ENCODE measurements at regions not wholly inside any gene's neighbourhood (a gene's known extent, or its start where the extent isn't known, plus 50 kb on each side); places are given as distances from the start of the nearest gene placed in this dataset.

DNA sequence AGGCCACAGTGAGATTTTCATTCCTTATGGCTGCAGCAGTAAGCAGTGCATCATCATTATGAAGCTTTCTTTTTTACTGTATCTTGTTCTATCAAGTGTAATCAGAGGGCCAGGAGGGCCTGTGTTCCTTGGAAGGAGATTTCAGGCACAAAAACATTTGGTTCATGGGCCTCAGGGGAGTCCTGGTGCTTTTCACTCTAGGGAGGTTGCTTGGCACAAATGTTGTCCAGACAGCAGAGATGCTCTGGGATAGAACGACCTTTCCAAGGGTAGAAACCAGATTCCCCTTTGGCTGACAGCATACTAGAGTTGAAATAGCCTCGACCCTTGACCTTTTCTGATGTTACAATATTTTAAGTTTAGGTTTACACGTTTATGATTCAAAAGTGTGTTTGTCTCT, 95.3 kb upstream of the CLSTN2 start:
- DNase-seq (ENCODE audit: low read depth in 1 of 2, low spot score in 1 of 2): no peak
- Histone ChIP-seq H3K27me3 (ENCODE audit: insufficient read depth, poor library complexity, severe bottlenecking) (no peaks in the 10 kb centered on the region), H3K27ac (replicated peaks) (no peak overlapping the region), H3K4me3 (replicated peaks; ENCODE audit: insufficient read depth, low read length) (no peak overlapping the region)
- TF ChIP-seq POLR2AphosphoS5 (IDR thresholded peaks at IDR 0.05; ENCODE audit: low read depth) (no peak), GABPA (IDR thresholded peaks at IDR 0.05; ENCODE audit: low read depth) (no peak), SPI1 (IDR thresholded peaks at IDR 0.05; ENCODE audit: borderline replicate concordance, low read depth) (no peak)
- TF ChIP-seq, protein P1, sequence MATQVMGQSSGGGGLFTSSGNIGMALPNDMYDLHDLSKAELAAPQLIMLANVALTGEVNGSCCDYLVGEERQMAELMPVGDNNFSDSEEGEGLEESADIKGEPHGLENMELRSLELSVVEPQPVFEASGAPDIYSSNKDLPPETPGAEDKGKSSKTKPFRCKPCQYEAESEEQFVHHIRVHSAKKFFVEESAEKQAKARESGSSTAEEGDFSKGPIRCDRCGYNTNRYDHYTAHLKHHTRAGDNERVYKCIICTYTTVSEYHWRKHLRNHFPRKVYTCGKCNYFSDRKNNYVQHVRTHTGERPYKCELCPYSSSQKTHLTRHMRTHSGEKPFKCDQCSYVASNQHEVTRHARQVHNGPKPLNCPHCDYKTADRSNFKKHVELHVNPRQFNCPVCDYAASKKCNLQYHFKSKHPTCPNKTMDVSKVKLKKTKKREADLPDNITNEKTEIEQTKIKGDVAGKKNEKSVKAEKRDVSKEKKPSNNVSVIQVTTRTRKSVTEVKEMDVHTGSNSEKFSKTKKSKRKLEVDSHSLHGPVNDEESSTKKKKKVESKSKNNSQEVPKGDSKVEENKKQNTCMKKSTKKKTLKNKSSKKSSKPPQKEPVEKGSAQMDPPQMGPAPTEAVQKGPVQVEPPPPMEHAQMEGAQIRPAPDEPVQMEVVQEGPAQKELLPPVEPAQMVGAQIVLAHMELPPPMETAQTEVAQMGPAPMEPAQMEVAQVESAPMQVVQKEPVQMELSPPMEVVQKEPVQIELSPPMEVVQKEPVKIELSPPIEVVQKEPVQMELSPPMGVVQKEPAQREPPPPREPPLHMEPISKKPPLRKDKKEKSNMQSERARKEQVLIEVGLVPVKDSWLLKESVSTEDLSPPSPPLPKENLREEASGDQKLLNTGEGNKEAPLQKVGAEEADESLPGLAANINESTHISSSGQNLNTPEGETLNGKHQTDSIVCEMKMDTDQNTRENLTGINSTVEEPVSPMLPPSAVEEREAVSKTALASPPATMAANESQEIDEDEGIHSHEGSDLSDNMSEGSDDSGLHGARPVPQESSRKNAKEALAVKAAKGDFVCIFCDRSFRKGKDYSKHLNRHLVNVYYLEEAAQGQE (IDR thresholded peaks at IDR 0.05; ENCODE audit: insufficient replicate concordance, low read depth): no peak
- TF ChIP-seq, protein P2, sequence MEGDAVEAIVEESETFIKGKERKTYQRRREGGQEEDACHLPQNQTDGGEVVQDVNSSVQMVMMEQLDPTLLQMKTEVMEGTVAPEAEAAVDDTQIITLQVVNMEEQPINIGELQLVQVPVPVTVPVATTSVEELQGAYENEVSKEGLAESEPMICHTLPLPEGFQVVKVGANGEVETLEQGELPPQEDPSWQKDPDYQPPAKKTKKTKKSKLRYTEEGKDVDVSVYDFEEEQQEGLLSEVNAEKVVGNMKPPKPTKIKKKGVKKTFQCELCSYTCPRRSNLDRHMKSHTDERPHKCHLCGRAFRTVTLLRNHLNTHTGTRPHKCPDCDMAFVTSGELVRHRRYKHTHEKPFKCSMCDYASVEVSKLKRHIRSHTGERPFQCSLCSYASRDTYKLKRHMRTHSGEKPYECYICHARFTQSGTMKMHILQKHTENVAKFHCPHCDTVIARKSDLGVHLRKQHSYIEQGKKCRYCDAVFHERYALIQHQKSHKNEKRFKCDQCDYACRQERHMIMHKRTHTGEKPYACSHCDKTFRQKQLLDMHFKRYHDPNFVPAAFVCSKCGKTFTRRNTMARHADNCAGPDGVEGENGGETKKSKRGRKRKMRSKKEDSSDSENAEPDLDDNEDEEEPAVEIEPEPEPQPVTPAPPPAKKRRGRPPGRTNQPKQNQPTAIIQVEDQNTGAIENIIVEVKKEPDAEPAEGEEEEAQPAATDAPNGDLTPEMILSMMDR (IDR thresholded peaks at IDR 0.05; ENCODE audit: insufficient read depth, low read length): no peak

DNA sequence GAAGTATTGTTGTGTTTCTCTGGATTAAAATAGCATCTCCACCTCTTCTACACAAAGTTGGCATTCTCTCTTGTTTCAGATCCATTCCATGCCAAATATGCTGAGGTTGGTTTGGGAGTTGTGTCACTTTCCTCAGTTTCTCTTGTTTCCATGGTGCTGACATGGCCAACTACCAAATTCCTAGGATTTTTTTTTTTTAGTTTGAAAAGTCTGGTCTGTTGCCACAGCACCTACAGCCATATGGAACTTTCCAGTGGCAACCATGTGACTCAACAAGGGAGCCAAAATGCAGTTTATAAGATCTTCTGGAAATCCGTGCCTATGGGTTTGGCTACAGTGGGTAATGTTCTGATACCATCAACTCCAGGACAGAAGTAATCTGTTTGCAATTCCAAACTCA, 96.0 kb upstream of the CLSTN2 start:
- Histone ChIP-seq H3K27me3 (ENCODE audit: insufficient read depth, poor library complexity, severe bottlenecking) (no peaks in the 10 kb centered on the region), H3K27ac (replicated peaks) (no peak overlapping the region), H3K4me3 (replicated peaks; ENCODE audit: insufficient read depth, low read length) (no peak overlapping the region)
- DNase-seq (ENCODE audit: low read depth in 1 of 2, low spot score in 1 of 2): no peak
- TF ChIP-seq, protein P1 (IDR thresholded peaks at IDR 0.05; ENCODE audit: insufficient replicate concordance, low read depth): no peak
- TF ChIP-seq, protein P2 (IDR thresholded peaks at IDR 0.05; ENCODE audit: insufficient read depth, low read length): no peak
- TF ChIP-seq GABPA (IDR thresholded peaks at IDR 0.05; ENCODE audit: low read depth) (no peak), POLR2AphosphoS5 (IDR thresholded peaks at IDR 0.05; ENCODE audit: low read depth) (no peak), SPI1 (IDR thresholded peaks at IDR 0.05; ENCODE audit: borderline replicate concordance, low read depth) (no peak)

DNA sequence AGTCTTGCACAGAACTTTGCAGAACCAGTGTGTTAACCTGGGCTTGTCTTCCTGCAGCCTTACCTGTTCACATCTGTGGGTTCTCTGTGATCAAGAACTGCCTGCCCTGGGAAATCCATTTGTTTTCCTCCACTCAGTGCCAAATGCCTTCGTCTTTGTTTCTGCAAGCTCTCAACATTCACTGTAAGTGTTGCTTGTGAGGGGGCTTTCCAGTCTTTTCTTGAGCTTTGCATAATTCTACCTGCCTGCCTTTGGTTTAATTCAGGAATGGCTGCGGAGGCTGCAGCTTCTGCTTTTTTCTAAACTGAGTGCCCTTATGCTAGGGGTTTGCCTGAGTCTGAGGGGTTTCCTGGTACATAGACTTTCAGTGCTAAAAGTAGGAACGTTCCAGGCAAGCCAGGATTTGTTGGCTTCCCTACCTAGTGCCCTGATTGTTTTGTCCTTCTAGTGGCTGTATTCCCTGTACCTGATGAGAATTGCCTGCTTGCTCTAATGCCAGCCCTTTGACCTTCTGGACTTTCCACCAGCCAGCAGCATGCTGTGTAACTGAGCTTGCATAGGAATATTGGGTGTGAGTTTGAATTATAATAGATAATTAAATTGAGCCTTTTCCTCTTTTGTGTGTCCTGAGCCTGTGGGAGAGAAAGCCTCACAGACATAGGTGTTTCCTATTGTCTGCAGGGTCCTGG, 96.6 kb upstream of the CLSTN2 start:
- no peaks in the 10 kb centered on the region for H3K27me3 ChIP-seq (ENCODE audit: insufficient read depth, poor library complexity, severe bottlenecking)
- DNase-seq (ENCODE audit: low read depth in 1 of 2, low spot score in 1 of 2): no peak
- TF ChIP-seq SPI1 (IDR thresholded peaks at IDR 0.05; ENCODE audit: borderline replicate concordance, low read depth) (no peak), GABPA (IDR thresholded peaks at IDR 0.05; ENCODE audit: low read depth) (no peak)
- TF ChIP-seq, protein P1 (IDR thresholded peaks at IDR 0.05; ENCODE audit: insufficient replicate concordance, low read depth): no peak
- no peak overlapping the region for H3K27ac ChIP-seq (replicated peaks)
- no peak overlapping the region for H3K4me3 ChIP-seq (replicated peaks; ENCODE audit: insufficient read depth, low read length)

Measured in HL-60 (cell line).